Epithelial cell of prostate (primary cell): ENCODE measurements at regions not wholly inside any gene's neighbourhood (a gene's known extent, or its start where the extent isn't known, plus 50 kb on each side); places are given as distances from the start of the nearest gene placed in this dataset.
"Not testable (repeated sequence)": the region's sequence is repeated elsewhere in the genome, so short reads cannot be mapped to it uniquely, and the experiment has no call there.

Experiments used
- DNase-seq: peaks from one replicate; pipeline ENCODE4 v3.0.0-alpha.2; 2011; ENCODE audit warnings: low read depth, low spot score
- H3K27ac ChIP-seq: fragments of 450-650 bp; 2 replicates; pipeline ENCODE4 v1.5.1; 2017; ENCODE audit warnings: mild to moderate bottlenecking

DNA sequence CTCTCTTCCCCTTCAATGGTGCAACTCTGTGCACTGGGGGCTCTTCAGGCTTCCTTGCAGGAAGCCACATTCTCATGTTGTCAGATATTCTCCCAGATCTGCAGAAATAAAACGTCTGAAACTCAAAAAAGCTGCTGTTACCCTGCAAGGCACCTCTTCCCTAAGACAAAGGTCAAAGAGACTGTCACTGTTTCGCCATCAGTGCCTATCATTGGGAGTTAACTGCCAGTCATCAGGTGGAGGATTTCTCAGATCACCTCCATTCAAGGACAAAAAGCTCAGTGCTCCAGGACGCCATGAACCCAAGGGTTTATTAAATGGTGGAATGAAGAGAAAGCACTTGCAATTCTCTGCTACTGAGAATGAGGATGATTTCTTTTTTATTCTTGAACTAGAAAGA lies 144.6 kb upstream of the PALS2 start:
- DNase-seq, result no peak
- H3K27ac ChIP-seq, result no peak overlapping the region

DNA sequence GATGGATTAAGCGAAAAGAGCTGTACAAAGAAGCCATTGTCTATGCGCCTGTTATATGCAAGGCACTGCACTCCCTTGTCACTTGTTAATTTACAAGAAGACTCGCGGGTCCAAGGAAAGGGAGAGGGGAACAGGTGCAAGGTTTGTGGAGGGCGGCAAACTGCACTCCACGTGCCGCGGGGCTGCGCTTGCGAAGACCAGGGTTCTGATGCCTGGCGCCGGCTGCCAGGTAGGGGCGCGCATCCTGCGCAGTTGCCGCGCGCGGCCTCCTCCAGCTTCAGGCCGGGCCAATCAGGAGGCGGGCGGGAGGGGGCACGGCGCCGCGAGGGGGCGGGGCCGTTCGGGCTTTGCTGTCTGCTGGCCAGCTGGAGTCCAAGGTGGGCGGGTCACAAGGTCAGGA lies 140.6 kb upstream of the PALS2 start:
- no peak for DNase-seq
- H3K27ac ChIP-seq, result no peak overlapping the region

DNA sequence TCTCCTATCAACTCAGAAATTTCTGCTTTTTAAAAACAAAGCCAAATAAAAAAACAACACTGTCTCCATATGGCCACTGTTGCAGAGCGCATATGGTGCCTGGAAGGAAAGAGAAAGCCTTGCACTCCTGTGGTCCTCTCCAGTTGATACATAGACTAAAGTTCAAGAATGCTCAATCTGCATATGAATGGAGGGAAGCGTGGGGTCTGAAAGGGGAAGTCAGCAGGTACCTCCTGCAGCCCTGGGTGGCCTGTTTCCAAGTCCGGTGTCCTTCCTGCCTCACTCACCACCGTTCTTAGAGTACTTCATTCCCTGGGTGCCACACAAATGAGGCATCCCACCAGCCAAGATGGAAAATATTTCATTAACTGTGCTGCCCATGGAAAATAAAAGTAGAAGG lies 138.3 kb upstream of the PALS2 start:
- no peak for DNase-seq
- H3K27ac ChIP-seq, result no peak overlapping the region

DNA sequence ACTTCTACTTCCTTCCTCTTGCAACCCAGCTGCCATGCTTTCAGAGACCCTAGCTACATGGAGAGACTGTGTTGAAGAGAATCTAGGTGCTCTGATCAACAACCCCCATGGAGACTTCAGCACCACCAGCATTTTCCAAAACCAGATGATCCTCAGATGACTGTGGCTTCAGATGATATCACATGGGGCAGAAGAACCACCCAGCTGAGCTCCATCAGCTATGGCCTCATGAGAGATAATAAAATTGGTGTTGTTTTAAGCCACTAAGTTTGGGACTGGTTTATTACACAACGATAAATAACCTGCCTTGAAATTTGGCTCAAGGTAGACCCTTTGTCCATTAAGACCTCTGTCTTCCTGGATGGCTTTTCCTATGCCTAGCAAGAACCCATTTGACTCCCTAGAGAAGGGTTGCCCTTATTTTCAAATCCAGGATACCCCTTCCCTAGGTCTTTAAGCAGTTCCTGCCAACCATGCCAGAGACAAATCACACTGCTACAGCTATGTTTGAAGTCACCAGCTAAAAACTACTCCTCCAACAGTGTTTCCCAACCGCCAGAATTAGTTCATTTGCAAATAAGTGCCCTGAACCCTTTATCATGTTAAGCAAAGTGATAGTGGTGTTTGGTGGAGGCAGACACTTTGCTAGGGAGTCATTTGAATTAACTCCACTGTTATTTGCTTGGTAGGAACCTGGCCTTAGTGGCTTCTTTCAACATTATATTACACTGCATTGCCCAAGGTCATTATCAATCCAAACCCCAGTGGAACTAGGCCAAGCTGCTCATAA lies 136.9 kb upstream of the PALS2 start:
- DNase-seq, result no peak
- no peak overlapping the region for H3K27ac ChIP-seq

DNA sequence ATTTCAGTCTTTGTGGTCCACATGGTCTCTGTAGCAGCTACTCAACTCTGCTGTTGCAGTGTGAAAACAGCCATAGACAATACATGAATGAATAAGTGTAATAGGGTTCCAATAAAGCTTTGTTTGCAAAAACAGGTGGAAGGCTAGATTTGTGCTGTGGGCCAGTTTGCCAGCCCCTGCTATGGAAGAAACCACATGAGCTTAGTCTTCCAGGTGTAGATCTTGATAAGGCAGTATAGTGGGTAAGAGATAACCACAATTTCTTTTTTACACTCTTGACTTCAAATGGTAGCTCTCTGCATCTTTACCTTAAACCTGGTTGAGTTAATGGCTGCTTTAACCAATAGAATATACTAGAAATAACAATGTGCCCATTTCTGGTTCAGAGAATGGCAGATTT lies 135.0 kb upstream of the PALS2 start:
- H3K27ac ChIP-seq, result no peak overlapping the region
- no peak for DNase-seq

DNA sequence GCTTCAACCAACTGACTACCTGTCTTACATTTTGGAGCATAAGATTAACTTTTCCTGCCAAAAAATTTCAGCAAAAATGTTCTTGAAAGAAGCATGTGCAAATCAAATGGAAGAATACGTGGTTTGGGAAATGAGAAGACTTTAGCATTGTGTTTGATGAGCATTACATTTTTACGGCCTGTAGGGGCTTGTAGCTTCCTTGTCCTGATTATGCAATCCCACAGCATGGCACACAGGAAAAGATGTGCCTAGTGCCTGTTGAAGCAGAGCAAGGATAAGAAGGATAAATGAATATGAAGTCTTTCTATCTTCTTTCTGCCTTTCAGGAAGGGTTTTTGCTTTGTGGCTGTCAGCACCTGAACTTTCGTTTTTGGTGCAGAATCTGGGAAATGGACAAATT lies 134.1 kb upstream of the PALS2 start:
- DNase-seq, result peak; percentile 36
- not testable (repeated sequence) for H3K27ac ChIP-seq

DNA sequence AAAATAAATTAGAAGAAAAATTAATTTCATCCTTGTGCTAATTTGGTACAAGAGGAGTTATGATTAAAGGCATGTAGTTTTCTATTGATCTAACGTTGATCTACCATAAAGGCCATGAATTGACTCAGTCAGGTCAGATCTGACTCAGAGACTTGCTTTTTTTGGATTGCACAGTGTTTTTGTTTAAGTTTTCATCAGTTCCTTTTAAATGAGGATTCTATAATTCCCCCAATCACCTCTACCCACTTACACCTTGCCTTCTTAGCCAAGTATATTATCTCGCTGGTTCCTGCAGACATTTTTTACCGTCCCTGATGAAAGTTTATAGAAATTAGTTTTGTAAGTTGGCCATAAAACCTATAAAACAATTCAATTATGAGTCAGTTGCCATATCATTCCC lies 132.4 kb upstream of the PALS2 start:
- DNase-seq, result no peak
- H3K27ac ChIP-seq, result no peak overlapping the region

DNA sequence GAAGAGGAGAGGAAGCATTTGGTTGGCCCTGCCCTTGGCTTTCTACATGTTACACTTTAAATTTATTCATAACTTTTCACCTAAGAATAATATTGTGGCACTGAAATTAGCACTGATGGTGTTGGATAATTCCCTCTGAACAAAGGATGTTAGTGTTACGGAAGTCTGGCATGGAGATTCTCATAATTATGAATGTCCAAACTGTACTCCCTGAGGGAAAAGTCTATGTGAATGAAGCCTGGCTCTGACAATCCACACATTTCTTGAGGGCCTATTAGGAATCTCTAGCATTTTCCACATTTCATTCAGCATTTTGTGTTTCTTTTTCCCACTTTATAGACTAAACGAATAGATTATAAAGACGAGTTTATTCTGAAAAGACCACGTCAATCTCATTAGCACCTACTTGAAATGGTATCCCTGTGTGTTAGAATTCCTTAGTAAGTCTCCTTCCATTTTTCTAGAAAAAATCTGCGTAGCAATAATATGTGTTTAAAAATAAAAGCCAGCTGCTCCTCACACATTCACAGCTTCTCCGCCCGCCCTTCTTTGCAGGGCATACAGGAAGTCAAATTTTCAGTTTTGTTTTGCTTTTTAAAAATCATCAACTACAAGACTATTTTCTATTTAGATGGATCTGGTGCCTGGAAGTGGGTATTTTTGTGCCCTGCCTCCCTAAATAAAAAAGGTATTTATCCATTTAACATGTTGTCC lies 131.8 kb upstream of the PALS2 start:
- H3K27ac ChIP-seq, result no peak overlapping the region
- no peak for DNase-seq

DNA sequence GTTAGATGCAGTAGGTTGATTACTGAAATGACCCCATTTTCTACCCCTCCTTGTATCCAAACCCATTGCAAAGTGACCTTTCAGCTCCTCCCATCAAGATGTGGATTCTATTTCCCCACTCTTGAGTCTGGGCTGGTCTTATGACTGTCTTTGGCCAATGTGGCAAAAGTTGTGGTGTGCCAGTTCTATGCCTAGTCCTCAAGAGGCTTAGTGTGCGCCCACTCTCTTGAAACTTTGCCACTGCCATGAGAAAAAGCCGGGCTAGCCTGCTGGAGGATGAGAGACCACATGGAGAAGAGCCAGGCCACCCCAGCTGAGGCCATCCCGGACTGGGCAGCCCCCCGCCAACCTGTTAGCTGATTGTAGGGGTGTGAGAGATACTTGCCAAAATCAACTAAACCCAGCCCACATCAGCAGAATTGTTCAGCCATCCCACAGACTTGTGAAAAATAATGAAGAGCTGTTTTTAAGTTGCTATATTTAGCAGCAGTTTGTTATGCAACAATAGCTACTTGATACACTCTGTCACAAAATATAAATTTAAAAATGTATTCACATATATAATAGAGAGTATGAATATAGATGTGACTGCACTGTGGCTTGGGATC lies 131.0 kb upstream of the PALS2 start:
- no peak for DNase-seq
- no peak overlapping the region for H3K27ac ChIP-seq

DNA sequence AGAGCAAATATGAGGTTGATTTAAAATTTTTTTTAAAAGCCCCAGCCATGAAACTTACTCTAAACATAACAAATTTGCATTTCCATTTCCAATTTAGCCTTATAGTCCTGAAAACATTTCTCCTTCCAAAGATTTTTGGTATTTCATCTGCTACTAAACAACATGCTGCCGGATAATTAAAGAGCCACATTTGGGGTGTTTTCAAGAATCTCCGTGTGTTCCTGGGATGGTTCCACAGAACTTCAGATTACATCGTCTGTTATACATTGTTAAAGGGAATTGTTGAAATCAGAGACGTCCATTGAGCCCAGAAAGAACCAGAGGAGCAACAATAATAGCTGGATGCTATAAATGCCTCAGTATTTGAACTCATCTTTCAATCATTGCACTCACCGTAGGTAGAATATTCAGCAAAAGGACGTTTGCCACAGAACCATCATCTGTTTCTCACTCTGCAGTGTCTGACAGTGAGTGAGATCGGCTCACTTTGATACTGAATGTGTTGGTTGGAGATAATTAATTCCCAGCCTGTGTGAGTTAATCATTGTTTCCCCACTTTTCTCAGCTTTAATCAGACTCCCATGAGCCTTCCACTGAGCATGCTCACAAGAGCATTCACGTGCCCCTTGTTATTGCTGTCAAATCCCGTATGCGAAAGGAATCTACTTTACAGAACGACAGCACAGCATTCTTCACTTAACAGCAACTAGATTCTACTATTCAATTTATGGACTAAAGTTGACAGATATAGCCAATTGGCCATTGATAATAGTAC lies 128.4 kb upstream of the PALS2 start:
- no peak for DNase-seq
- H3K27ac ChIP-seq, result no peak overlapping the region

DNA sequence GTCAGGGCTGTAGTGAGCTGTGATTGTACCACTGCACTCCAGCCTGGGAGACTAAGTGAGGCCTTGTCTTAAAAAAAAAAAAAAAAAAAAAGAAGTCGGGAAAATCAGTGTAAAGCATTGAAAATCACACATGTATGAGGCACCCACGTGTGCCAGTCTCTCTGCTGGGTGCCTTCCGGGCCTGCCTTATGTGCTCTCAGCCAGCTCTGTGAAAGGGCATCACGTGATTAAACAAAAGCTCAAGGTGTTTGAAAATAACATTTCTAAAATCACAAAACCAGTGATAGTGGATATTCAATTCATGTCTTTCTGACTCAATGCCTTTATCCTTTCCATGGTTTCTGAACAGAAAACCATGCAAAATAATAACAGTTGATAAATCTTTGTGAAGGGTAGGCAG lies 125.2 kb upstream of the PALS2 start:
- DNase-seq, result no peak
- no peak overlapping the region for H3K27ac ChIP-seq

DNA sequence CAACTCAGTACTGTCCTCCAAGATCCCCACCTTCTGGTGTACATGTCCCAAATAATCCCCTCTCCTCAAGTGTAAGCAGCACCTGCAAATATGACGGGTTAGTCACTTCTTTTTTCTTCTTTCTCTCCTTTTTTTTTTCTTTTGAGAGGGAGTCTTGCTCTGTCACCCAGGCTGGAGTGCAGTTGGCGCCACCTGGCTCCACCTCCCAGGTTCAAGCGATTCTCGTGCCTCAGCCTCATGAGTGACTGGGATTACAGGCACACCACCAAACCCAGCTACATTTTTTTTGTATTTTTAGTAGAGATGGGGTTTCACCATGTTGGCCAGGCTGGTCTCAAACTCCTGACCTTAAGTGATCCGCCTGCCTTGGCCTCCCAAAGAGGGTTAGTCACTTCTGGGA lies 123.8 kb upstream of the PALS2 start:
- H3K27ac ChIP-seq, DNase-seq: not testable (repeated sequence)

DNA sequence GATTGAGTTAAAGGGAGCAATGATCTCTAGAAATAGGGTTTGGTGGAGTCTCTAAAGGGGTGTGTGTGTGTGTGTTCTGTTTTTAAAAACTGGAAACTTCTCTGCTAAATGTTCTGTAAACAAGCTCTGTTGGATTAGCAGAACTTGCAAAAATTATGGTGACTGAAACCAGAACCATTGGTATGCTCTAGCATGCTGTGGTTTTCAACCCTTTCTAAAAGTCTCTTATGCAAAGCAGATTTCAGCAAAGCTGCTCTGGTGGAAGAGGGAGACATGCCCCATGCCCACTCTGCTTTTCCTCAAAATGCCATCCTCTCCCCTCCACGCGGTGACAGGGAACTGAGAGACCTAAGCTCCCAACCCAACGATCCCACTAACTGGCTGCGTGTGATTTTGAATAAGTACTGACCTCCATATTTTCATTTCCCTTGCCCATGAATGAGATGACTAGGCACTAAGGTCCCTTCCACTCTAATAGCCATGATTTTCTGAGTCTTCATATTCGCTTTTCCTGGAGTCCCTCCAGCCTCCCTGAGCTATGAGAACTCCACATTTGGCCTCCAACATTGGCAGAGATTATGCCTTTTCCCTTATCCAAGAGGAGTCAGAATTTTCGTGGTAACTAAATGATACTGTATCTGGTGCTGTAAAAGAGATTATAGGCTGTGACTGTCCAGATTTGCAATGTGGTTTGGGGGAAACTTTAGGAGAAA lies 117.3 kb upstream of the PALS2 start:
- H3K27ac ChIP-seq, result no peak overlapping the region

DNA sequence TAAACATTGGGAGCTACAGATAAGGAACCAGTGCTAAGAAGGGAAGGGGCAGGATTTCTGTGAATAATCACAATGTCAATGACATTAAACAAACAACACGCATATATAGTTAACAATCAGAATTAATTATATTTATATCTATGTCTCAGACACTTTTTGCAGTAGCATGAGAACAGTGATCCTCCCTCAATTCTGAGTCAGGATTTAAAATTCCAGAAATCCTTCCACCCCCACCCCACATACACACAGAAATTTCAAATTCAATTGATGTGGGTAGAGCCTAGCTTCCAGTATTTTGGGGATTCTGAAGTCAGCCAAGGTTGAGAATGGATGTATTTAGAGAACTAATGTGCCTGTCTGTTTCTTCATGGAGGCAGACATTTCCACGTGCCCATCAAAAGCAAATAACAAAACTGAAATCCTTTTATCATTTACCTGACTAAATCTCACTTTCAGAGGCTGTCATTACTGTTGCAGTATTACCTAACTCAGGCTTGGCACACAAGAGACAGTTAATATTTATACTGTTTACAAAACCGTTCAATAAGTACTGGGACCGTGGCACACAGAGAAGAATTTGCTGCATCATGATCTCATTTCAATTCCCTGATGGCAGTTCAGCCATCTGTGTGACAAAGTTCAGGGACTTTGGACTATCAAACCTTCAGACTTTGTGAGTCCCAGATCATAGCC lies 116.6 kb upstream of the PALS2 start:
- H3K27ac ChIP-seq, result no peak overlapping the region
- DNase-seq, result no peak

More for the DNA sequence above, 117.3 kb upstream of the PALS2 start:
- no peak for DNase-seq

DNA sequence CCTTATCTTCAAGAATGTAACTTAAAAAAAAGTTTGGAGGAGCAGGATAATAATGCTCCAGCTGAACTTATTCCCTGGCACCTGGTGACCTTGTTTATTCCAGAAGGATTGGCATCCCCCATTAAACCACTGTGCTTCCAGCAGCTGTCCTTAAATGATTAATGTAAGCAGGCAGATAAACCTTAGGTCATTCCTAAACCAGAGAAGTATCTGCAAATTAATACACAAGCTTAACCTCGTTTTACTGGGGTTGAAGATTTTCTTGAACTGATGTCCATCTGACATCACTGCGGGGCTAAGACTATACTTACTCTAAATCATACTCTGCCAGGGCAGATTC lies 116.1 kb upstream of the PALS2 start:
- H3K27ac ChIP-seq, result no peak overlapping the region
- DNase-seq, result no peak

DNA sequence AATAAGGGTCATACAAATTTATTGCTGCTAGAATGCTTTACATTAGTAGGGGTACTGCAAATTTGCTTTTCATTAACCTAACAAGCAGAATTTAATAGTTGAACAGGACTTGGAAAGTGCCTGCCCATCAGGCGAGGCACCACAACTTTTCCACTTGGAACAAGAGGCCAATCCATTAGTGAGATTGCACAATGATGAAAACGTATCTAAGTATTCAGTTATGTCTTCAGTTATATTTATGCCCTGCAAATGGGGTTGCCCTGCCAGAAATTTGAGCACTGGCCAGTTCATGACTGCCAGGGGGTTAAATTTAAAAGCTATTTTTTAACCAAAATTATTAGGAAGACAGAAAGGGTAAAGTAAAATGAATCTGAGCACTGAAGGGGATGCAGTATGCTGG lies 111.1 kb upstream of the PALS2 start:
- DNase-seq, result no peak
- no peak overlapping the region for H3K27ac ChIP-seq

DNA sequence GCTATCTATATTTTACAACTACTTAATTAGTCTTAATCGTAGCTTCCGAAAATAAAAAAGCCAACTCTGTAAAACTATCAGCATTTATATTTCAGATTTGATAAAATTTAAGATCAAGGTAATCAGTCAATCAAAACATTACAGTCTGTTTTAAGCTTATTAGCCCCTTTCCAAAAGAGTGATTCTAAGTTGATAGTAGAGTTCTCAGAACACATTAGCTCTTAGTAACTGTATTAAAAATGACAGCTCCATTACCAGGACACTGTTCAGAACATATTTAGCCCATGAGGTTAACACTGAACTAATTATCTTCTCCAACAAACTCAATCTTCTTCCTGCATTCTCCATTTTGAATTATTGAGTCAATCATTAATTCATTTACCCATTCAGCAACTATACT lies 110.3 kb upstream of the PALS2 start:
- no peak for DNase-seq
- H3K27ac ChIP-seq, result no peak overlapping the region

DNA sequence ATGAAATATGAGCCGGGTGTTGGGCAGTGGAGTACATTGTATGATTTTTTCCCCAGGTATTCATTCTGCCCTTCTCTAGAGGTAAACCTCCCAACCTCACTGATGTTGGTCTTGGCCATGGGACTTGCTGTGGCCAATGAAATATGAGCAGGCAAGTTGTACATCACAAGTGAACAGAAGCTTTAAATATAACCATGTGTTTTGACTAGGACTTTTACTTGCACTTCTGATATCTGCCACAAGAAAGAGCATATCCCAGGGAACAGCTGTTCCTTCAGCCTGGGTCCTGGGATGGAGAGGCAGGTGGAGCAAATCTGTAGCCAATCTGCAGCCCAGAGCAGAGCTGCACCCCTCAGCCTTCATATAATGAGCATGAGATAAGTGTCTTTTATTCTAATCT lies 109.8 kb upstream of the PALS2 start:
- no peak overlapping the region for H3K27ac ChIP-seq
- DNase-seq, result no peak

DNA sequence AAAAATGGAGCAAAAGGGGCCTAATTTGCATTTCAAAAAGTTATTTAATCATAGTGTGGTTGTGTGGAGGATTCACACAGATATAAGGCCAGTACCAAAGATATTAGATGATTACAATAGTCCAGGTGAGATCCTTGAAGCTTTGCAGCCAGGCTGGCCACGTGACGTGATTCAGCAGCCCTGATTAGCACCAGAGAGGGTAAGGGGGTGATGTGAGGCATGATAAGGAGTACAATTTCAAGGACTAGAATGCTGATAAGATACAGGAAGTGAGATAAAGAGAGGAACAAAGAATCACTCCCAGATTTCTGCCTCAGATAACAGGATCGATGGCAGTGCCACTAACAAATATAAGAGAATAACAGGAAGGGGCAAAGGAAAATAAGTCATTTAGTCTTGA lies 108.4 kb upstream of the PALS2 start:
- DNase-seq, result no peak
- no peak overlapping the region for H3K27ac ChIP-seq
